IMR-90 (cell line): ENCODE measurements at regions not wholly inside any gene's neighbourhood (a gene's known extent, or its start where the extent isn't known, plus 50 kb on each side); places are given as distances from the start of the nearest gene placed in this dataset.

Experiments used
- ATAC-seq: fragments of 200-7000 bp; cut with Tn5 transposase; 2 replicates; pipeline ENCODE4 v1.9.1; 2020; ENCODE audit warnings: low read depth, mild to moderate bottlenecking, moderate library complexity
- BruUV-seq: library from RNA; stranded (reverse); fragments of 400-500 nt; replicated peaks from 2 replicates; lab custom pipeline; 2021; lab: Mats Ljungman, UMichigan
- CTCF ChIA-PET: fragments of 300-600 bp; formaldehyde crosslinking; extraction: SDS; loops from one replicate; lab custom pipeline; 2021; ENCODE audit warnings: antibody characterized with exemption; lab: Yijun Ruan, JAX
- POLR2A ChIA-PET: fragments of 300-600 bp; sonication (Branson Sonifier 250); formaldehyde crosslinking; loops from one replicate; lab custom pipeline; 2022; ENCODE audit warnings: antibody characterized with exemption; ENCODE audit not compliant: unreplicated experiment; lab: Charles Lee
- DNase-seq: peaks from one replicate; pipeline ENCODE4 v3.0.0; 2013
- H2AFZ ChIP-seq: replicated peaks from 2 replicates; pipeline ENCODE3; 2013; ENCODE audit warnings: low read length, mild to moderate bottlenecking; ENCODE audit not compliant: poor library complexity
- H2AK5ac ChIP-seq: 2 replicates; pipeline ENCODE4 v1.6.1; 2013; ENCODE audit warnings: low read depth, low read length, inconsistent platforms
- H2AK9ac ChIP-seq: replicated peaks from 2 replicates; pipeline ENCODE3; 2013; ENCODE audit warnings: mild to moderate bottlenecking, low read depth, low read length, moderate library complexity; ENCODE audit not compliant: poor library complexity
- H2BK120ac ChIP-seq: 2 replicates; pipeline ENCODE4 v1.6.1; 2013; ENCODE audit warnings: low read depth, low read length, inconsistent platforms
- H2BK15ac ChIP-seq: 3 replicates; pipeline ENCODE4 v1.6.1; 2013; ENCODE audit warnings: low read depth, low read length, inconsistent platforms
- H2BK20ac ChIP-seq: 2 replicates; pipeline ENCODE4 v1.6.1; 2013; ENCODE audit warnings: low read depth, mild to moderate bottlenecking, inconsistent platforms, low read length, moderate library complexity
- H2BK5ac ChIP-seq: 2 replicates; pipeline ENCODE4 v1.6.1; 2013; ENCODE audit warnings: mild to moderate bottlenecking, low read depth, low read length, inconsistent platforms; ENCODE audit not compliant: poor library complexity, severe bottlenecking
- H3K14ac ChIP-seq: replicated peaks from 2 replicates; pipeline ENCODE4 v1.6.1; 2013; ENCODE audit warnings: low read depth, low read length, inconsistent platforms
- H3K18ac ChIP-seq: 2 replicates; pipeline ENCODE4 v1.6.1; 2013; ENCODE audit warnings: low read depth, low read length, control low read depth
- H3K23ac ChIP-seq: 2 replicates; pipeline ENCODE4 v1.6.1; 2013; ENCODE audit warnings: low read depth, low read length, inconsistent platforms
- H3K27ac ChIP-seq: 2 replicates; pipeline ENCODE4 v1.5.1; 2013; ENCODE audit warnings: mild to moderate bottlenecking, control low read depth, low read length; ENCODE audit not compliant: insufficient read depth
- H3K27me3 ChIP-seq: 2 replicates; pipeline ENCODE4 v1.6.1; 2013; ENCODE audit warnings: low read length; ENCODE audit not compliant: control insufficient read depth, insufficient read depth
- H3K36me3 ChIP-seq: 2 replicates; pipeline ENCODE4 v1.6.1; 2013; ENCODE audit warnings: low read length, mixed read lengths; ENCODE audit not compliant: control insufficient read depth, insufficient read depth
- H3K4ac ChIP-seq: 2 replicates; pipeline ENCODE4 v1.6.1; 2013; ENCODE audit warnings: low read depth, low read length, inconsistent platforms
- H3K4me1 ChIP-seq: 2 replicates; pipeline ENCODE4 v1.6.1; 2013; ENCODE audit warnings: low read length, mixed read lengths; ENCODE audit not compliant: control insufficient read depth, insufficient read depth
- H3K4me2 ChIP-seq: 2 replicates; pipeline ENCODE4 v1.6.1; 2013; ENCODE audit warnings: low read depth, mild to moderate bottlenecking, control low read depth, low read length, moderate library complexity
- H3K4me3 ChIP-seq: 2 replicates; pipeline ENCODE4 v1.5.1; 2013; ENCODE audit warnings: low read depth, mild to moderate bottlenecking, control low read depth, low read length, moderate library complexity; ENCODE audit not compliant: insufficient read depth
- H3K56ac ChIP-seq: 2 replicates; pipeline ENCODE4 v1.6.1; 2013; ENCODE audit warnings: low read length, inconsistent platforms; ENCODE audit not compliant: insufficient read depth; ENCODE audit errors: extremely low read depth
- H3K79me1 ChIP-seq, 2 experiments: 2 replicates each; pipeline ENCODE4 v1.6.1; 2013; ENCODE audit warnings: low read length in 2 of 2, inconsistent platforms in 1 of 2, low read depth in 1 of 2
- H3K9ac ChIP-seq: 2 replicates; pipeline ENCODE4 v1.6.1; 2013; ENCODE audit warnings: low read depth, low read length, control low read depth
- H3K9me1 ChIP-seq: 2 replicates; pipeline ENCODE4 v1.6.1; 2013; ENCODE audit warnings: low read length, inconsistent platforms; ENCODE audit not compliant: insufficient read depth
- H3K9me3 ChIP-seq: 2 replicates; pipeline ENCODE4 v1.6.1; 2013; ENCODE audit warnings: low read length; ENCODE audit not compliant: control insufficient read depth, insufficient read depth
- H4K20me1 ChIP-seq: 2 replicates; pipeline ENCODE4 v1.6.1; 2013; ENCODE audit warnings: low read length, inconsistent platforms; ENCODE audit not compliant: insufficient read depth
- H4K5ac ChIP-seq: 2 replicates; pipeline ENCODE4 v1.6.1; 2013; ENCODE audit warnings: mild to moderate bottlenecking, low read depth, low read length, control low read depth
- H4K8ac ChIP-seq, 2 experiments: 2 replicates each; pipeline ENCODE4 v1.6.1; 2013; ENCODE audit warnings: low read depth in 2 of 2, low read length in 2 of 2, control low read depth in 1 of 2, inconsistent platforms in 1 of 2
- H4K91ac ChIP-seq: 2 replicates; pipeline ENCODE4 v1.6.1; 2013; ENCODE audit warnings: low read depth, low read length, inconsistent platforms; ENCODE audit not compliant: insufficient read depth
- ELK1 ChIP-seq: fragments of 150-350 bp; IDR thresholded peaks from 2 replicates; pipeline ENCODE4 v1.6.1; 2016; ENCODE audit warnings: low read depth, mild to moderate bottlenecking, low read length, moderate library complexity, borderline replicate concordance
- FOS ChIP-seq: fragments of 150-350 bp; IDR thresholded peaks from 2 replicates; pipeline ENCODE4 v1.6.1; 2016; ENCODE audit warnings: low read depth, low read length
- MAZ ChIP-seq: IDR thresholded peaks from 2 replicates; pipeline ENCODE4 v1.6.1; 2012; ENCODE audit warnings: low read depth, mild to moderate bottlenecking, low read length, improper control_type of control experiment, moderate library complexity, borderline replicate concordance
- MXI1 ChIP-seq: IDR thresholded peaks from 2 replicates; pipeline ENCODE4 v1.6.1; 2012; ENCODE audit warnings: low read depth, mild to moderate bottlenecking, low read length, moderate library complexity, borderline replicate concordance
- NFE2L2 ChIP-seq: fragments of 150-350 bp; IDR thresholded peaks from 2 replicates; pipeline ENCODE4 v1.6.1; 2016; ENCODE audit warnings: low read depth, mild to moderate bottlenecking, low read length
- RCOR1 ChIP-seq: IDR thresholded peaks from 2 replicates; pipeline ENCODE4 v1.6.1; 2012; ENCODE audit warnings: mild to moderate bottlenecking, low read length, improper control_type of control experiment; ENCODE audit not compliant: insufficient replicate concordance
- RFX5 ChIP-seq: IDR thresholded peaks from 2 replicates; pipeline ENCODE4 v1.8.0; 2012; ENCODE audit warnings: low read depth, mild to moderate bottlenecking, low read length, moderate library complexity
- WGBS, 2 experiments: methylation state at CpG; one replicate each; pipeline versions ENCODE4 v1.1.5 to v1.1.7; 2013; ENCODE audit warnings: missing lambda C conversion rate in 2 of 2; ENCODE audit not compliant: insufficient read length in 1 of 2; ENCODE audit errors: extremely low coverage in 2 of 2; 5-methylcytosine and 5-hydroxymethylcytosine counted together
- dilution Hi-C: fragments of 300-500 bp; cut with HindIII; formaldehyde crosslinking; loops from one replicate; pipeline ENCODE4 v1.14.3; 2018; ENCODE audit warnings: low sequenced_read_pairs; ENCODE audit not compliant: unreplicated experiment
- in situ Hi-C: fragments of 300-500 bp; cut with MboI; formaldehyde crosslinking; loops from 3 replicates; pipeline ENCODE4 v1.14.3; 2019; ENCODE audit warnings: low sequenced_read_pairs, inconsistent platforms, mixed read lengths
- intact Hi-C: fragments of 100-400 bp; cut with micrococcal nuclease; formaldehyde crosslinking; loops from 2 replicates; pipeline ENCODE4 v1.10.0; 2022
- TF ChIP-seq, protein P1 (sequence below): conservative IDR thresholded peaks from 2 replicates; pipeline ENCODE4 v1.5.1; 2012; ENCODE audit warnings: mild to moderate bottlenecking, low read depth, low read length, improper control_type of control experiment
- TF ChIP-seq, protein P2 (sequence below): fragments of 150-350 bp; IDR thresholded peaks from 2 replicates; pipeline ENCODE4 v1.6.1; 2017; ENCODE audit warnings: mild to moderate bottlenecking, antibody characterized with exemption, low read length, low read depth

DNA sequence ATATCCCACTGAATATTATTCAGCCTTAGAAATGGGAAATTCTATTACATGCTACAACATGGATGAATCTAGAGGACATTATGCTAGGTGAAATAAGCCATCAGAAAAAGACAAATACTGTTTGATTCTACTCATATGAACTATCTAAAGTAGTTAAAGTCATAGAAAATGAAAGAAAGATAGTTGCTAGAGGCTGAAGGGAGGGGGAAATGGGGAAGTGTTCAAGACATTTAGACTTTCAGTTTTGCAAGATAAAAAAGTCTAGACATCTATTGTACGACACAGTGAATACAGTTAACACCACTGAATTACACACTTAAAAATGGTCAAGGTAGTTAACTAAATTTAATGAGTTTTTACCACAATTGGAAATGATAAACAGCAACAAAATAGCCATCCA is 835.9 kb upstream of the CHAC2 start:
- Histone ChIP-seq H3K56ac (no peak overlapping the region), H4K20me1 (no peaks in the 10 kb centered on the region), H3K18ac (no peak overlapping the region), H3K27me3 (no peaks in the 10 kb centered on the region), H4K91ac (no peak overlapping the region), H2AK9ac (no peak overlapping the region), H2BK20ac (no peak overlapping the region), H3K4me3 (no peak overlapping the region), H2BK120ac (no peak overlapping the region), H3K4me2 (no peak overlapping the region), H4K5ac (no peak overlapping the region), H4K8ac (no peak overlapping the region), H3K36me3 (no peaks in the 10 kb centered on the region), H3K14ac (no peak overlapping the region), H2BK5ac (no peak overlapping the region), H3K4me1 (peaks cover 4% of the 10 kb centered on the region), H2AFZ (no peak overlapping the region), H3K23ac (no peak overlapping the region), H3K79me1 (no peaks in the 10 kb centered on the region), H3K9me3 (peaks cover 7% of the 10 kb centered on the region), H3K9ac (no peak overlapping the region), H3K4ac (no peak overlapping the region), H3K27ac (no peak overlapping the region), H3K9me1 (no peaks in the 10 kb centered on the region), H2AK5ac (no peak overlapping the region), H2BK15ac (no peak overlapping the region)
- dilution Hi-C loops (no loop called here), intact Hi-C loops (no loop called here), in situ Hi-C loops (no loop called here)
- BruUV-seq, result no TSS peak
- WGBS, 2 experiments, result no CpG with 5 or more reads among the region's 1 CpG
- TF ChIP-seq ELK1 (no peak), FOS (no peak), MAZ (no peak), RCOR1 (no peak), NFE2L2 (no peak), MXI1 (no peak), RFX5 (no peak)
- TF ChIP-seq, protein P1, sequence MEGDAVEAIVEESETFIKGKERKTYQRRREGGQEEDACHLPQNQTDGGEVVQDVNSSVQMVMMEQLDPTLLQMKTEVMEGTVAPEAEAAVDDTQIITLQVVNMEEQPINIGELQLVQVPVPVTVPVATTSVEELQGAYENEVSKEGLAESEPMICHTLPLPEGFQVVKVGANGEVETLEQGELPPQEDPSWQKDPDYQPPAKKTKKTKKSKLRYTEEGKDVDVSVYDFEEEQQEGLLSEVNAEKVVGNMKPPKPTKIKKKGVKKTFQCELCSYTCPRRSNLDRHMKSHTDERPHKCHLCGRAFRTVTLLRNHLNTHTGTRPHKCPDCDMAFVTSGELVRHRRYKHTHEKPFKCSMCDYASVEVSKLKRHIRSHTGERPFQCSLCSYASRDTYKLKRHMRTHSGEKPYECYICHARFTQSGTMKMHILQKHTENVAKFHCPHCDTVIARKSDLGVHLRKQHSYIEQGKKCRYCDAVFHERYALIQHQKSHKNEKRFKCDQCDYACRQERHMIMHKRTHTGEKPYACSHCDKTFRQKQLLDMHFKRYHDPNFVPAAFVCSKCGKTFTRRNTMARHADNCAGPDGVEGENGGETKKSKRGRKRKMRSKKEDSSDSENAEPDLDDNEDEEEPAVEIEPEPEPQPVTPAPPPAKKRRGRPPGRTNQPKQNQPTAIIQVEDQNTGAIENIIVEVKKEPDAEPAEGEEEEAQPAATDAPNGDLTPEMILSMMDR, result no peak
- TF ChIP-seq, protein P2, sequence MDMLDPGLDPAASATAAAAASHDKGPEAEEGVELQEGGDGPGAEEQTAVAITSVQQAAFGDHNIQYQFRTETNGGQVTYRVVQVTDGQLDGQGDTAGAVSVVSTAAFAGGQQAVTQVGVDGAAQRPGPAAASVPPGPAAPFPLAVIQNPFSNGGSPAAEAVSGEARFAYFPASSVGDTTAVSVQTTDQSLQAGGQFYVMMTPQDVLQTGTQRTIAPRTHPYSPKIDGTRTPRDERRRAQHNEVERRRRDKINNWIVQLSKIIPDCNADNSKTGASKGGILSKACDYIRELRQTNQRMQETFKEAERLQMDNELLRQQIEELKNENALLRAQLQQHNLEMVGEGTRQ, result no peak
- no peak for ATAC-seq
- ChIA-PET CTCF (no interaction called here), POLR2A (no interaction called here)
- DNase-seq, result no peak
